Suppressor macrophage (primary cell): ENCODE measurements at regions not wholly inside any gene's neighbourhood (a gene's known extent, or its start where the extent isn't known, plus 50 kb on each side); places are given as distances from the start of the nearest gene placed in this dataset.

Experiments used
- DNase-seq, 4 experiments: peaks; one replicate each; pipeline ENCODE4 v3.0.0-alpha.2; 2020 to 2022

DNA sequence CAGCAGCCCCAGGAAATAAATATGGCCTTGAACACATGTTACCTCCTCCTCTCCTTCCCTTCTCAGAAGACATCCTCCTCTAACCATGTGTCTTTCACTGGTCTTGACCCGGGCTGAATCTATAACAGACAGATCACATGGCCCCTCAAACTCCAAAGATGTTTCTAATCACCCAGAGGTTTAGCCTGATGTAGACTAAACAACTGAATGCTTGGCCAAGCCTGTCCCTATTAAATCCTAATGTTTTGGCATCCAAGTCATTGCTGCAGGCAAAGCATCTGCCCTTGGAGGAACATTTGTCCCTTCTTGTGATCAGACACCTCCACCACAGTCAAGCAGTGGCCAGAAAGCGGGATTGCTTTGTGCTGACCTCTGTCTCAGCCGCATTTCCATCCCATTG is 65.5 kb downstream of the ANKRD60 start:
- no peak for DNase-seq

DNA sequence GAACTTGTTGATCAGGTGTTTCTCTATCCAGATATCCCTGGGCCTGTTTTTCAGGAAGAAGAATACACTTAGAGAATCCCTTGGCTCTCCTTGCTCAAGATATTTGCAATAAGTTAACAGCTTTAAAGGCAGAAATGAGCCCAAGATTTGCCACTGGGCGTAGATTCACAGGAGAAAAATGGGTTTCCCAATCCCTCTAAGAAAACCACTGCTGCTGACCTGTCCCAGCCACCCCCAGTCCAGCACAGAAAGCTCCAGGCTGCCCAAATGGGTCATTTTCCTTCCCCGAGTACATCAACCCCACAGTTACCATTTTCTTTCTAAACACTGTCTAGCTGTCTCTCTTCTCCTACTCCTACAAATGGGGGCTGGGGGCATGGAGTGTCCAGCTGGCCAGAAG is 67.3 kb downstream of the ANKRD60 start:
- no peak for DNase-seq

DNA sequence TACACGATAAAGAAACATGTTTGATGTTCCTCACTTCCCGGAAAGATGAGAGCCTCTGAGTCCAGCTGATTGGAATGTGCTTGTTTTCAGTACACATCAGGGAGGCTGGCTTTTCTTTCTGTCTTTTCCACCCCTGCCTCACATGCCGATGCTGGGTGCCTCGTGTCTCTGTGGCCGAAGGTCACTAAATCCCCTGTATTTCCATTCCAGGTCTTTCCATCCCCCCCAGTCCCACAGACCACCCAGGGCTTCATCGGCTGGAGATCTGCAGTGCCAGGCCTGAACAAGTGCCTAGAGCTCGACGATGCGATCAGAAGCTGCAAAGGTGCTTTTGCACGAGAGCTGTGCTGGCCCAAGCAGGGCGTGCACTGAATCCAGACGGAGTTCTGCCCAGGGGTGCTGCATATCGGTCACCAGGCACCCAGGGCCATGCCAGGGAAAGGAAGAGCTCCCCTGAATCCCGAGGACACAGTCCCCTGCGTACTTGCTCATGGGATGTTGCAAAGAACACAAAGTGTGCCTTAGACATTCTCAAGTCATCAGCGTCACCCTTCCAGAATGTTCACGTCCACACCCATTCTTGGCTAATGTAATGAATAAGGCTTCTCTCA is 67.9 kb downstream of the ANKRD60 start:
- DNase-seq: no peak

DNA sequence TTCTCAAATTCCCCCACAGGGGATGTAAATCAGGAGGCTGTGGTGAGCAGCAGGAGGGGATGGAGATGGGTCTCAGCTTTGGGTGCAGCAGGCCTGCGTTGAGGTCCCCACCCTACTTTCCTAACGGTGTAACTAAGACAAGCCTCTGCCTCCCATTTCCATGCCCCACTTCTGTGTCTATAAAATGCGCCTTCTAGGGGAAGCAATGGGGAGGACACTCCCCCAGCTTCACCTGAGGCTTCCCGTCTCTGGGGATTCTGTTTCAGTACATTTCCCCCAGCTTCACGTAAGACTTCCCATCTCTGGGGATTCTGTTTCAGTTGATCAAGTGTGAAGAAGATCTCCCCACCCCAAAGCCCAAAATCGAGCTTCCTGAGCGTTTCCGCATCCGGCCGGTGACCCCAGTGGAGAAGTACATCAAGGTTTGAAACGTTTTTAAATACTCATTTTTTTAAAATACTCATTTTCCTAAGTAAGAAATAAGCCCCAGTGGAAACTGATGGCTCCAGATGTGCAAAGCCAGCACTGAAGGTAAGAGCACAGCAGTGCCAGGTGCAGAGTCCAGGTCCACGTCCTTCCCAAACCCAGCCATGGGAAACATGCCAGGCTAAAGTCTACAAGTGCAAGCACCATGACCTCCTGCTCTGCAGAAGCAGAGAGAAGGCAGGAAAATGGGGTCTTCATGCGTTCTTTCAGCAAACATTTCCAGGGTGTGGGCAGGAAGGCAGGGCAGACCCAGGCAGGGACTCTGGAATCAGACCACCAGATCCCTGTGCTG is 73.1 kb downstream of the ANKRD60 start:
- no peak for DNase-seq

DNA sequence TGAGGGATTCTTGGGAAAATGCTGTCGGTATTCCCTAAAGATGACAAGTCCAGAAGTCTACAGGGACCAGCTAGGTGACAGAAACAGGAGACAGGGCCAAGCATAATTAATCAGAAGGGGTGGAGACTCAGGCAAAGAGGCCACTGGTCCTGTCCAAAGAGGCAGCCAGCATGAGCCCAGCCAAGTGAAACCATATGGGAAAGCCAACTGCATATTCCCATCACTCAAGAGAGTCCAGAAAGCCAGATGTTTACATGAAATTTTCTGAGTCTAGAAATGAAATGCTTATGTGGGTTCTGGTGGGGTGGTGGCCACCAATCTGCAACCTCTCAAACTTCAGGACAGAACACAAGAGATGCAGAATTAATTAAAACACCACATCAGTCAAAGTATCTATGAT is 74.3 kb downstream of the ANKRD60 start:
- no peak for DNase-seq

DNA sequence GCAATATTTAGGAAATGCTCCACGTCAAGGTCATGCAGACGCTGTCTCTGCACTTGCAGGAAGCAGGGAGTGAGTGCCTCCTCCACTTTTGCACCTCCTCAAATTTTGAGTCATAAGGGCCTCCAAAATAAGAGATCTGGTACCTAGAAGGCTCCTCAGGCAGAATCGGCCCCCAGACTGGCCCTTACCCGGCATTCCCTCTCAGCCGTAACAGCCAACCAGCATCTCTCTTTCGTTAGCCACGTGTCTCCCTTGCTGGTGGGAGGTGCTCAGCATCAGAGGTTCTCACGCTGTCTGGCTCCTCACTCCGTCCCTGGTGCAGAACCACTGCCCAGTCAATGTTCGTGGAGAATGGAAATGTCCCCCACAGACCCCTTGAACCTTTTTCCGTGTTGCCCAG is 75.3 kb downstream of the ANKRD60 start:
- no peak for DNase-seq

DNA sequence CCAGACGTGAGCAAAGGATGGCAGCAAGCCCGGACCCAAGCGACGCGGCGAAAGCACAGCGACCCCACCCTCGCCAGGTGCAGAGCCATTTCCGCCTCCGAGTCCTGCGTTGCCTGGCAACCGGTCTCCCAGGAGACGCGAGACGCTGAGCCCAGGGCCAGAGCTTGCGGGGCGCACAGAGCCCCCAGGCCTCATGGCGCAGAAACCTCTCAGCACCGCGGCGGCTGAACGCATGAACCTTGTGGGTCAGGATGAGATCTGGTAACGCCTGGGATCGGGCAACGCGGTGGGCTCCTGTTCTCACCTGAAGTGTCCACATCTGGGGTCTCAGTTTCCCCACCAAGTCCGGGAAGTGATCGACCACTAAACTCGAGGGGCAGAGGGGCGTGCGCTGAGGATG is 77.7 kb downstream of the ANKRD60 start:
- no peak for DNase-seq

DNA sequence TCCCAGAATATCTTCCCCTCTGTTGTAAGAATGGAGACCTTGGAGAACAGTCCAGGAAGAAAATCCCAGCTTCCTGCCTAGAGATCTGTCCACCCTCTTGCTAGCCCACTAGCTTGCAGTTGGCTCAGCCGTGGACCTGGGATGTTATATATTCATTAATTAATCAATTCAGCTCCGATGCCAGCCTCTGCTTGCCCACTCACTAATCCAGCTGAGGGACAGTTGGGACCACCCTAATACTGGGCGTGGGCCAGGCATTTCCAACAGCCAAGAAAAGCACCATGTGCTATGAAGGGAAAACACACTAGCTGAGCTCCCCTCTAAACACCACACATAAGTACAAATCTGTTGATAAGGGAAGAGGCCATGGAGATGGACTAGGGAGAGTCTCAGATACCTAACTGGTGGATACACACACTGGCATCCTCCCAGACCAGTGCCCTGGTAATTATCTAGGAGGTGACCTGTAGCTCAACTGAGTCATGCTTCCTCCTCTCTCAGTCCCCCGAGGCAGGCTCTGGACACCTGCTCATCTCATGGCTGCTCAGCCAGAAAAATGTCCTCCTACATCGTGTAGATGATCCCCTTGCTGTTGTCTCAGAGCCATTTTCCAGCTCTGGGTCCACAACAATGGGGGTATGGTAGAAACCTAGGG is 78.9 kb downstream of the ANKRD60 start:
- DNase-seq: no peak

DNA sequence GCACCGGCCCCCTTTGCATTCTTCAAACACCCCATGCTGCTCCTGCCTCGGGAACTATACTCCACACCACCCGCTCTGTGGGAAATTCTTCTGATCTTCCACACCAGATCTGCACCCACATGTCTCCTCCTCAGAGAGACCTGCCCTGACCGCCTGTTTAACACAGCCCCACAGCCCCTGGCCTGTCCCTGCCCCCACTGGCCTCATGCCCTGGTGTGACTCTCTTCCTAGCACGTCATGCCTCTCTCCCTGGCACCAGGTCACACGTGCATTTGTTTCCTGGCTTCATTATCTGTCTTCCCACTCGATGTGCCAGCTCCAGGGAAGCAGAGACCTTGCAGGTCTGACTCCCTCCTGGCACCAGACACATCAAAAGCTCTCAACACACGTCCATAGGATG is 79.6 kb downstream of the ANKRD60 start:
- DNase-seq: no peak

DNA sequence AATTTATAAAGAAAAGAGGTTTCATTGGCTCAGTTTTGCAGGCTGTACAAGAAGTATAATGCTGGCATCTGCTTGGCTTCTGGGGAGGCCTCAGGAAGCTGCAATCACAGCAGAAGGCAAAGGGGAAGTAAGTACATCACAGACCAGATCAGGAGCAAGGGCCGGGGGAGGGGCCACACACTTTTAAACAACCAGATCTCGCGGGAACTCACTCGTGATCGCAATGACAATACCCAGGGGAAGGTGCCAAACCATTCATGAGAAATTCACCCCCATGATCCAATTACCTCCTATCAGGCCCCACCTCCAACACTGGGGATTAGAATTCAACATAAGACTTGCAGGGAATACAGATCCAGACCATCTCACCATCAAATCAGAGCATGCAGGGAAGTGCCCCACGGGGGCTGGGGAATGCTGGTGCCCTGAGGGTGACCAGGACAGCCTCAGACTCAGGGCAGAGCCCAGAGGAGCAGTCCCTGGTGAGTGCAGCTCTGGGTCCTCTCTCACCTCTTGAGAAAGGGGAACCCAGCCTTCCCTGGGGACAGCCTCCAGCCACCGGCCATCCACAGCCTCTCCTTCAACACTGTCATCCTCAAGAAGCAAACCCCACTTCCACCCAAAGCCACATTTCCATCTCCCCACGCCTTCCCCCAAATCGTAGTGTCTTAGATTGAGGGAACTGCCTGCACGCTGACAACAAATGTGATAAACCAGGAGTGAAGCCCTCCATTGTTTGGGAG is 80.7 kb downstream of the ANKRD60 start:
- DNase-seq: no peak

DNA sequence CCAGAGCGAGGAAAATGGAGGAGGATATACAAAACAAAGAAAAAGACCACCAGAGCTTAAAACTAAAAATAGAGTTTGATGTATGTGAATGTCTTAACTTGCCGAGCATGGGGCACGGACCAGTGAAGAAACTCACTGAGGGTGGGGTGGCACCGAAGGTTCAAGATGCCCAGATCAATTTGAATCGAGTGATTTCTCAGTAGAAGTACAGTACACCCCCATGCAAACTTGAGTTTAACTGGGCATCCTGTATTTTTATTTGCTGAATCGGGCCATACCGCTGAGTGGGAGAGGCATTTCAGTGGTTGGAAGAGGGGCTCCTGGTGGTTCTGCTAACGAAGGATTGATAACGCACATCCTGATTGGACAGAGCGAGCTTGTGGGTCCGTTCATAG is 81.7 kb downstream of the ANKRD60 start:
- DNase-seq: no peak

DNA sequence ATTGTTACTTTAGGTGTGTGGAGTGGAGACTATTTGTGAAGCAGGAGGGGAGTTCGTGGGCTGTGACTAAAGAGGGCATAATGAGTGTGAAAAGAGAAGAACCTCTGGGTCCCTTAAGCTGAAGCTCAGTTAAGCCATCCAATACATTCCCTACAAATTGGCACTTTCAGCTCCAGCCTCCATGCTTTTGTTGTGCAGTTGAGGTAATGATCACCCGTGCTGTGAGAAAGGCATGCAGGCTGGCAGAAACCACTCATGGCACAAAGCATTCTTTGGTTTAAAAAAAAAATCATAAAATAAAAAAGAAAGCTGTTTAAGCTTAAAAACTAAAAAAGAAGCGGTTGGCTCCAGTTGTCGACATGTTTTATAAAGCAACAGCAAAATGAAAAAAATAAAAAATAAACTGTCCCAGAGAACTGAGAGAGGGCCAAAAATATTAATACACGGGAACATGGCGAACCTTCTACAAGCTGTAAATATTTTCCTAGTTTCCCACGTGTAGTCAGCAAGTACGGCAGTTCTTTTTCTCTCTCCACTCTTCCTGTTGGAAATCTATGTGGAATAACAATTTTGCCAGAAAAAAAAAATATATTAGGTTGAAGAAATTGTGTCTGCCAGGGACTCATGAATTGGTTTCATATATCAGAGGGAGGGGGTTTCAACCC is 82.2 kb downstream of the ANKRD60 start:
- no peak for DNase-seq

DNA sequence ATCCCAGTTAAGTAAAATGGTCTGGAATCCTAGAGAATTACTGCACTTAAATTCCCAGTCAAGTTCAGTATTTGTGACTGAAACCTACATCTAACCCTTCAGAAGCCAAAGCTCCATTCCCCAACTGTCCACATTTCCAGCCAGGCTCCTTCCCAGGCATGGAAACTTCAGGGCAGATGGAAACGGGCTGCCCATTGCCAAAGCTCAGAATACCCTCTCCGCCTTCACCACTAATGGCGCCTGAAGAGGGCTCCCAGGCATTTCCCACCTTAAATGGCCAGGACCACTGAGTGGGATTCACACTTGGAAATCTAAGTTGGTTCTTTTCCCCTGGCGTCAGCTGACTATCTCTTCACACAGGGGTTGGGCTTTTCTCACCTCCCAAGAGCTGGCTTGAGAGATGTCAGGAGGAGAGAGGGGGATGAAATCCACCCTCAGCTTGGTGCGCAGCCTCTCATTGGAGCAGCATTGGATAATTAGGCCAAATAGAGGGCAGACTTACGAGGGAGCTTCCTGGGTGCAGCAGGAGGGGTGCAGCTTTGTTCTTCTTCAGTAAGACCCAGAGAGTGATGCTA is 82.9 kb downstream of the ANKRD60 start:
- no peak for DNase-seq

DNA sequence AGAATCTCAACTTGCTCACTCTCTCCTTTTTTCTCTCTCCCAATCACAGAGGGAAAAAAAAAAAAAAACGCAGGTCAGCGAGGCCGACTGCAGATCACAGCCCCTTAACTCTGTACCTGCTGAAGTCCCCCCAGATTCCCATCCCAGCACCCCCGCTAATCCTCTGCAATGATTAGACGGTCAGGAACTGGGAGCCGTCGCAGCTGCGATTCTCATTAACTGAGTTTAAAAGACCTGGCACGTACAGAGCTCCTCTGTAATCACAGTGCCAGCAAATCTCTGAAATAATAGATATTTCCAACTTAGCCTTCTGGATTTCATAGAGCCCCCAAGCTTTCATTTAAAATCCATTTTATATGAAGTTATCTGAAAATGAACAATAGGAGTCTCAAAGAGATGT is 84.4 kb downstream of the ANKRD60 start:
- no peak for DNase-seq

DNA sequence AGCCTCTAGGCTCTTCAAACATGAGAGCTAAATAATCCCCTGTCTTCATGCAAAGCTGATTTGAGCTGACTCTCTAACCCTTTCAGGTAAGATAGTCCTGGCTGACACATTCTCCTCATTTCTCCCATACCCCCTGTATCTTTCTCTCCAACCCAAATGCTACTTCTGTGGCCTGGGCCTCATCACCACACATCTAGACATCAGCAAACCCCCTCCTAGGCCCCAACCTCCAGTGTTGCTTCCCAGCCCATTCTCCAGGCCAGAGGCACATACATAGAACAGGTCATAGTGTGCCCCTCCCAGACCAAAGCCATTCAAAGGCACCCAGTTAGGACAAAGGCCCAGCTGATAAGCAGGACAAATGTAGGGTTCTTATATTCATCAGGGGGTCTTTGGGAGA is 84.9 kb downstream of the ANKRD60 start:
- DNase-seq: no peak

DNA sequence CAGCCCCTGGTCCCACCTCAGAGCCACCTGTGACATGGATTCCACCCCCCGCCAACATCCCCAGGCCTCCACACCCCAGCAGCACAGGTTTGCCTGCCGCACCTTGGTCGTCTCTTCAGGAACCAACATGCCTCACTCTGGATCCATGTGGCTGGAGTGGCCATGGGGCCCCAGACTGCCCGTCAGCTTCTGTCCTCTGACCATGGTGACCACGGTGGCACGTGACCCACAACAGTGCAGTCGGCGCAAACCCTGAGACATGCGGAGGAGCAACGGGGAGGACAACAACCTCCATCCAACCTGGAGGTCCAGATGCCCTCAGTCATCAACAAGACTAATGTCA is 85.6 kb downstream of the ANKRD60 start:
- DNase-seq: no peak

DNA sequence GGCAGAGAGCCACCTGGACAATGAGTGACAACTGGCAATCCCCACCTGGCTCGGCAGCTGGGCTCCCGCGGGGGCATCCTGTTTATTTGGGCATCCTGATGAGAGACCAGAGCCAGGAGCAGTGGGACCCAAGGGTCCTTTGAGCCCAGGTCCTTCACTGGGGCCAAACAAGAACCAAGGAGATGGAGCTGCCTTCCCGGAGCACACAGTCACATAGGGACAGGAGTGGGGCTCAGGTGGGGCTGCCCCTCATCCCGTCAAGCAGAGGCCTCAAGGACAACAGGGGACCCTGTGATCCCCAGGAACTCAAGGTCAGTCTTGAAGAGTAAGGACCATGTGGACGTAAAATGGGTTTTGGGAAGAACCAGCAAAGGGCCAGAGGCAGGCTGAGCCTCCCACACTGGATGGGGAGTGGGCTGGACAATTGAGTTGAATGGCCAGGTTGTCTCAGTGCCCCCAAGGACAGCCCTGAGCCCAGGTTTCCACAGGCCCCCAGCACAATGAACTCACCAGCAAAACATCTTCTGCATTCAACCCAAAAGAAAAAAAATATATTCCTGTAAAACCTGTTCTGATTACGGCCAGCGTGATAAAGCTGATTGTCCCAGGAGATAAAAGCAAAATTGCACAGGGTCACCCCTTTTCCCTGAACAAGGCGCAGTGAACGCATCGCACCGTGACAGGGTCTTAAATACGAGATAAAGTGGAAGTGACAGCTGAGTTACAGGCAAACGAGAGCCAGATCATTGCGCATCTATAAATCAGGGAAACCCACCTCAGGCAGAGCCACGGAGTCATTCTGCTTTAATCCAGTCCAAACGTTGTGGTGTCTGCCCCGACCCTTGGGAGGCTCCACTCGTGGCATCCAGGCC is 86.2 kb downstream of the ANKRD60 start:
- no peak for DNase-seq

DNA sequence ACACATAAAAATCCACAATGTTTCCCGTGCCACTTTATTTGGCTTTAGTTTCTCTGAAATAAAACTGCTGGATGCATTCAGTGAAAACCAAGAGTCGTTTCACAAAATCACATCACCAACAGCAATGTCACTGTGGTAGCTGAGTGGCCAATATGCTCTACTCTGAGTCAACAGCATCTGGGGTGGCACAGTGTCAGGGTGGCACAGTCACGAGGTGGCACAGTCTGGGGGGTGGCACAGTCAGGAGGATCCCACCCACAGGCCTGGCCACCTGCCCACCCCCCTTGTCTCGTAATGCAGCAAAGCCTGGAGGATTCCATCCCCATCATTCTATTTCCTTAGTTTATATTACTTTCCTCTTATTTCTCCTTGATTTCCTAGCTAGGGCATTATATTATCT is 87.0 kb downstream of the ANKRD60 start:
- no peak for DNase-seq

DNA sequence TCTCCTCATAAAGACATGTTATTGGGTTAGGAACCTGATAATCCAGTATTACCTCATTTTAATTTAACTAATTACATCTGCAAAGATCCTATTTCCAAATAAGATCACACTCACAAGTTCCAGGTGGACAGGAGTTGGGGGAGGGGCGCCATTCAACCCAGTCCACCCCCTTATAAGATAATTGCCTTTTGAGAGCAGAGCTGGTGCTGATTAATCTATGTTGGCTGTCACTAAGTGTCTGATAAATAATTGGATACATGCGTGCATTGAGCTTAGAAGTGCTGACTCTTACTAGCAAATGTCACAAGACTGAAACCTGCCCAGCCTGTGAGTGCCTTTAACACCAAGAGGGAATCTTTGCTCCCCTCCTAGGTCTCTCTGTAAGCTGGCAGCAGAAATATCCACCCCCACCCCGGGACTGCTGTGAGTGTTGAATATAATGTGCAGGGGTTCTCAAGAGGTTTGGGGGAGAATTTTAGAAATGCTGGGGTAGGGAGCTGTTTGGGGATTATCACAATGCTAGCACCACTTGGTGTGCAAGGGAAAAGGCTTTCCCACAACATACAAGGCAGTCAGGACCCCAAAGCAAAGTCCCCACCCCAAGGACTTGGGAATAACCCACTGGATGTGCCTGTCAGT is 87.5 kb downstream of the ANKRD60 start:
- DNase-seq: no peak

DNA sequence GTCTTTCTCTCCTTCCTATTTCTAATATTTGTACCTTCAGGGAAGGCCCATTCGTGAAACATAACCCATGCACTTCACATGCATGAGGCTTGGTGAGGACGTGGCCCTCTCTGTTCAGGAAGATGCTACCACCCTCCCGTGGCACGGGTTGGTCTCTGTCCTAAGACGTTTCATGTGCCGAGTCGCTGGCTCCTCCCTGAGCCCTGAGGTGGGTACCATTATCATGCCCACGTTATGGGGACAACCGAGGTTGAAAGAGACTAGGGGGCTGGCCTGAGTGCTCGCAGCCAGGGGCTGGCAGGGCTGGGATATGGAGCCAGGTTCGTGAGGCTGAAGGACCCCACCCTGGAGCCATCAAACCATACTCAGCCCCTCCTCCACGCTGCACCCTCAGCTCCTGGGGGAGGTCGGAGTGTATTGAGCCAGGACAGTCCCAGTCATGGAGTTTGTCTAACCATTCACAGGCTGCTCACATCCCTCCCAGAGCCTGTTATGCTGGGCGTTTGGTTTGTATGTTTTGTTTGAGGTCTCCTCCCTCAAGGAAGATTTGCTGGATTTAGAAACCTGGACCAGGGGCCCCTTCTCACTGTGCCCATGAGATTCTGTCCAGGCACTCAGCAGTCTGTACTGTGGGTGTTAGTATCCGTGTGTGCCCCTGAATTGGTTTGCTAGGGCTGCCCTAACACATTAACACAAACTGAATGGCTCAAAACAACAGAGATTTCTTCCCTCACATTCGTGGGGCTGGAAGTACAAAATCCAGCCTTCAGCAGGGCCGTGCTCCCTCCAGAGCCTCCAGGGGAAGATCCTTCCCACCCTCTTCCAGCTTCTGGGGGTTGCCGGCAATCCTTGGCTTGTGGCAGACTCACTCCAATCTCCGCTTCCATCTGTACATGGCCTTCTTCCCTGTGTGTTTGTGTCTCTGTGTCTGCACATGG is 88.3 kb downstream of the ANKRD60 start:
- no peak for DNase-seq
